ENCODE measurements at regions not wholly inside any gene's neighbourhood (a gene's known extent, or its start where the extent isn't known, plus 50 kb on each side); places are given as distances from the start of the nearest gene placed in this dataset.

GRCh38 chr2:45244928-45245327 lies 235.7 kb upstream of the SIX2 start:
- TF ChIP-seq ZNF610 (tag by site-specific recombination; IDR thresholded peaks at IDR 0.05; ENCODE audit: borderline replicate concordance) (no peak), ZNF10 (tag by site-specific recombination; IDR thresholded peaks at IDR 0.05) (no peak), ZNF280C (tag by site-specific recombination; IDR thresholded peaks at IDR 0.05) (no peak), ZNF341 (tag by site-specific recombination; IDR thresholded peaks at IDR 0.05; ENCODE audit: low read depth) (no peak), ZNF214 (tag by site-specific recombination; IDR thresholded peaks at IDR 0.05; ENCODE audit: borderline replicate concordance) (no peak), ZNF280D (tag by site-specific recombination; IDR thresholded peaks at IDR 0.05) (no peak), ZNF335 (tag by site-specific recombination; conservative IDR thresholded peaks at IDR 0.05) (no peak), ZNF549 (tag by site-specific recombination; IDR thresholded peaks at IDR 0.05) (no peak), REPIN1 (tag by site-specific recombination; IDR thresholded peaks at IDR 0.05; ENCODE audit: low read depth) (no peak)
- POLR2A ChIA-PET: interaction anchor here (1.1 kb wide), 1 partner anchor 14 kb away, joined by 3 read pairs; no protein-coding TSS in a partner anchor
- CTCF ChIA-PET: interaction anchor here (0.9 kb wide), 1 partner anchor 263 kb away, joined by 4 read pairs; no protein-coding TSS in a partner anchor

GRCh38 chr2:45242161-45242741 lies 233.0 kb upstream of the SIX2 start:
- no peaks in the 10 kb centered on the region for H3K36me3 ChIP-seq (ENCODE audit: control insufficient read depth in 2 of 2, insufficient read depth in 1 of 2, low read length in 2 of 2)
- no peak overlapping the region for H3K4me3 ChIP-seq (ENCODE audit: low read depth, low read length)
- H3K4me1 ChIP-seq (ENCODE audit: control insufficient read depth, insufficient read depth, low read length): peaks cover 18% of the 10 kb centered on the region
- CTCF ChIA-PET: interaction anchor here (0.9 to 1.0 kb wide), 2 partner anchors 17 to 252 kb away, joined by 3 to 5 read pairs; no protein-coding TSS in a partner anchor
- H3K27ac ChIP-seq (ENCODE audit: extremely low read depth, low read depth, low read length): no peak overlapping the region
- POLR2A ChIA-PET: interaction anchor here (0.6 to 1.5 kb wide), 3 partner anchors 17 to 414 kb away, joined by 3 to 6 read pairs (median 3); no protein-coding TSS in a partner anchor
- no peaks in the 10 kb centered on the region for H3K9me3 ChIP-seq (ENCODE audit: control insufficient read depth, insufficient read depth, low read depth, low read length)
- TF ChIP-seq ZNF19 (tag by site-specific recombination; IDR thresholded peaks at IDR 0.05; ENCODE audit: low read depth) (no peak), ZFP69B (tag by site-specific recombination; IDR thresholded peaks at IDR 0.05) (no peak), SCRT1 (tag by site-specific recombination; IDR thresholded peaks at IDR 0.05; ENCODE audit: borderline replicate concordance) (peak; percentile 52; the same call in 1 of the 2 replicates), ZNF529 (tag by site-specific recombination; IDR thresholded peaks at IDR 0.05; ENCODE audit: insufficient replicate concordance) (no peak), SCRT2 (tag by site-specific recombination; IDR thresholded peaks at IDR 0.05) (peak; percentile 91), GLIS1 (tag by site-specific recombination; IDR thresholded peaks at IDR 0.05) (peak; percentile 51), ZBTB21 (tag by site-specific recombination; IDR thresholded peaks at IDR 0.05) (peak; percentile 81), ZNF184 (tag by site-specific recombination; IDR thresholded peaks at IDR 0.05) (no peak), ZNF645 (tag by site-specific recombination; IDR thresholded peaks at IDR 0.05) (no peak), ATF2 (tag by site-specific recombination; IDR thresholded peaks at IDR 0.05; ENCODE audit: low read depth) (peak; percentile 66), ZEB2 (tag by site-specific recombination; IDR thresholded peaks at IDR 0.05) (peak; percentile 47; the same call in 1 of the 2 replicates), ZNF214 (tag by site-specific recombination; IDR thresholded peaks at IDR 0.05; ENCODE audit: borderline replicate concordance) (no peak), INSM2 (tag by site-specific recombination; IDR thresholded peaks at IDR 0.05) (peak; percentile 52; the same call in 1 of the 2 replicates), ZNF2 (tag by site-specific recombination; IDR thresholded peaks at IDR 0.05) (0 out of 2 replicates have a peak, but pooled peaks have one; percentile 27), ZNF335 (tag by site-specific recombination; conservative IDR thresholded peaks at IDR 0.05) (peak; percentile 37; the same call in 1 of the 2 replicates), OSR2 (tag by site-specific recombination; IDR thresholded peaks at IDR 0.05) (peak; percentile 86)

More at GRCh38 chr2:45244928-45245327, 235.7 kb upstream of the SIX2 start:
- no peaks in the 10 kb centered on the region for H3K9me3 ChIP-seq (ENCODE audit: control insufficient read depth, insufficient read depth, low read depth, low read length)
- H3K4me3 ChIP-seq (ENCODE audit: low read depth, low read length): no peak overlapping the region
- H3K27ac ChIP-seq (ENCODE audit: extremely low read depth, low read depth, low read length): no peak overlapping the region
- H3K4me1 ChIP-seq (ENCODE audit: control insufficient read depth, insufficient read depth, low read length): peaks cover 16% of the 10 kb centered on the region
- no peaks in the 10 kb centered on the region for H3K36me3 ChIP-seq (ENCODE audit: control insufficient read depth in 2 of 2, insufficient read depth in 1 of 2, low read length in 2 of 2)
